ENCODE measurements at regions not wholly inside any gene's neighbourhood (a gene's known extent, or its start where the extent isn't known, plus 50 kb on each side); places are given as distances from the start of the nearest gene placed in this dataset.

DNA sequence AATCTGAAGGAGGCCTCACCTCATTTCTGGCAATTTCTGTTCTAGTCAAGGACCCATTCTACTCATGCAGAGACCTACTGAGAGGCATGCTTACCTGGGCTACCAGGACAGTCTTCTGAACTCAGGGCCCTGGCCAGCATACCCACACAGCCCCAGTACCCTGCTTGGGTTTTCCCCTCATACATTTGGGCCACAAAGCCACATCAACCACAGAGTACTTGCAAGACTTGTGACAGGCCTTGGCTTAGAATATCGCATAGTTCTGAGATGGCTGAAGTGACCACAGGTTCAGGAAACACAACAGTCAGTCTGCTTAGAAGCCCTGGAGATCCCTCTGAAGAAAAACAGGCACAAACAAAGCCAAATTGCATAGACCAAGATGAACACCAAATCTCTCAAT lies 758.8 kb upstream of the CDH9 start:
- Histone ChIP-seq H3K27ac (ENCODE audit: low read depth in 1 of 2, low read length in 2 of 2) (no peak overlapping the region), H3K4me1 (ENCODE audit: insufficient read depth, low read length) (no peaks in the 10 kb centered on the region), H3K36me3 (ENCODE audit: insufficient read depth, low read length) (no peaks in the 10 kb centered on the region), H3K9me3 (ENCODE audit: control insufficient read depth in 1 of 2, insufficient read depth in 1 of 2, low read length in 2 of 2) (peaks cover 0 to 9% of the 10 kb centered on the region in 2 experiments), H3K4me3 (ENCODE audit: low read length) (no peak overlapping the region), H3K27me3 (ENCODE audit: control insufficient read depth in 1 of 2, insufficient read depth in 2 of 2, low read length in 2 of 2) (no peaks in the 10 kb centered on the region)
- ChIA-PET CTCF (no interaction called here), POLR2A (no interaction called here)
- Mint-ChIP-seq H3K4me1 (ENCODE audit: low read depth) (no peaks in the 10 kb centered on the region), H3K36me3 (ENCODE audit: low read depth) (no peaks in the 10 kb centered on the region), H3K27me3 (no peaks in the 10 kb centered on the region), H3K27ac (no peak overlapping the region), H3K9me3 (peaks cover 6% of the 10 kb centered on the region), H3K4me3 (no peak overlapping the region)
- ATAC-seq (ENCODE audit: poor library complexity) (no peak), DNase-seq (no peak)
- intact Hi-C loops (cut with DNase I, micrococcal nuclease) = no loop called here
- TF ChIP-seq, protein P1, sequence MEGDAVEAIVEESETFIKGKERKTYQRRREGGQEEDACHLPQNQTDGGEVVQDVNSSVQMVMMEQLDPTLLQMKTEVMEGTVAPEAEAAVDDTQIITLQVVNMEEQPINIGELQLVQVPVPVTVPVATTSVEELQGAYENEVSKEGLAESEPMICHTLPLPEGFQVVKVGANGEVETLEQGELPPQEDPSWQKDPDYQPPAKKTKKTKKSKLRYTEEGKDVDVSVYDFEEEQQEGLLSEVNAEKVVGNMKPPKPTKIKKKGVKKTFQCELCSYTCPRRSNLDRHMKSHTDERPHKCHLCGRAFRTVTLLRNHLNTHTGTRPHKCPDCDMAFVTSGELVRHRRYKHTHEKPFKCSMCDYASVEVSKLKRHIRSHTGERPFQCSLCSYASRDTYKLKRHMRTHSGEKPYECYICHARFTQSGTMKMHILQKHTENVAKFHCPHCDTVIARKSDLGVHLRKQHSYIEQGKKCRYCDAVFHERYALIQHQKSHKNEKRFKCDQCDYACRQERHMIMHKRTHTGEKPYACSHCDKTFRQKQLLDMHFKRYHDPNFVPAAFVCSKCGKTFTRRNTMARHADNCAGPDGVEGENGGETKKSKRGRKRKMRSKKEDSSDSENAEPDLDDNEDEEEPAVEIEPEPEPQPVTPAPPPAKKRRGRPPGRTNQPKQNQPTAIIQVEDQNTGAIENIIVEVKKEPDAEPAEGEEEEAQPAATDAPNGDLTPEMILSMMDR (IDR thresholded peaks at IDR 0.05) = no peak

DNA sequence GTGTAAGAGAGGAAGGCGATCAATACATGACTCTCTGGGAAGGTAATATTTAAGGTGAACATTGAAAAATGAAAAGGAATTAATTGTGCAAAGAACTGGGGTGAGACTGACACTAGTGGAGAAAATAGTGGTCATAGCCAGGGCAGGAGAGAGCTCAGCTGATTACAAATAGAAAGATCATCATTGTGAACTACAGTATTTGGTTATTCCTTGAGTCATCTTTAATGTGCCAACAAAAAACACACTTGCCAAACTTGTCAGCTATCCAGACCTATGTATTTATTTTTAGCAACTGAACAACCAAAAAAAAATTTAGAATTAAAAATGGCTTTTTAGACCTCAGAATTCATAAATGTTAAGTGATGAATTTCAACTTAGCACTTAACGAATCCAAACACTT lies 749.8 kb upstream of the CDH9 start:
- TF ChIP-seq, protein P1 (IDR thresholded peaks at IDR 0.05) = no peak

DNA sequence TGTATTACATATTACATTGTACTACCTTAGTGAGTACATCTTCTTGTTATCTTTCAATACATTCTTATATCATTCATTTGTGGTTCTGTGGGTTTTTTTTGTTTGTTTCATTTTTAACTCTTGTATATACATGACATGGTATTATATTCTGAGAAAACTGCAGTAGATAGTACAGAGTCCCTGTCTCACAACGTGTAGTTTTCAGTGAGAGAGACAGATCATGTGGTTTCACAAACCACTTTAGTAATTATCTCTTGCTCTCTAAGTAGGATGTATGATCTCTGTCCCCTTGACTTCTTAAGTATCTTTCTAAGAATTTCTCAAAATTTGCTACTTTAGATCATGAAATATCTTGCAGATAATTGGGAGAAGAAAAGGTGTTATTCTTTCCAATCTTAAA lies 745.9 kb upstream of the CDH9 start:
- TF ChIP-seq, protein P1 (IDR thresholded peaks at IDR 0.05) = no peak
- ChIA-PET POLR2A (no interaction called here), CTCF (no interaction called here)
- H3K36me3 ChIP-seq (ENCODE audit: insufficient read depth, low read length) = no peaks in the 10 kb centered on the region
- H3K9me3 ChIP-seq (ENCODE audit: control insufficient read depth in 1 of 2, insufficient read depth in 1 of 2, low read length in 2 of 2) = no peaks in the 10 kb centered on the region
- Mint-ChIP-seq H3K4me1 (ENCODE audit: low read depth) (no peaks in the 10 kb centered on the region), H3K9me3 (peaks cover 10% of the 10 kb centered on the region), H3K27ac (no peak overlapping the region), H3K4me3 (no peak overlapping the region), H3K36me3 (ENCODE audit: low read depth) (no peaks in the 10 kb centered on the region), H3K27me3 (no peaks in the 10 kb centered on the region)
- ATAC-seq (ENCODE audit: poor library complexity) = no peak
- intact Hi-C loops (cut with DNase I, micrococcal nuclease) = no loop called here
- no peak overlapping the region for H3K4me3 ChIP-seq (ENCODE audit: low read length)
- H3K4me1 ChIP-seq (ENCODE audit: insufficient read depth, low read length) = no peaks in the 10 kb centered on the region
- no peaks in the 10 kb centered on the region for H3K27me3 ChIP-seq (ENCODE audit: control insufficient read depth in 1 of 2, insufficient read depth in 2 of 2, low read length in 2 of 2)
- DNase-seq = no peak
- no peak overlapping the region for H3K27ac ChIP-seq (ENCODE audit: low read depth in 1 of 2, low read length in 2 of 2)

More for the DNA sequence above, 749.8 kb upstream of the CDH9 start:
- no peak for DNase-seq
- POLR2A ChIA-PET = no interaction called here
- no peak for ATAC-seq (ENCODE audit: poor library complexity)
- no peaks in the 10 kb centered on the region for H3K36me3 ChIP-seq (ENCODE audit: insufficient read depth, low read length)
- Mint-ChIP-seq H3K36me3 (ENCODE audit: low read depth) (no peaks in the 10 kb centered on the region), H3K4me3 (no peak overlapping the region), H3K27me3 (no peaks in the 10 kb centered on the region), H3K4me1 (ENCODE audit: low read depth) (no peaks in the 10 kb centered on the region), H3K27ac (no peak overlapping the region), H3K9me3 (peaks cover 10% of the 10 kb centered on the region)
- no peaks in the 10 kb centered on the region for H3K9me3 ChIP-seq (ENCODE audit: control insufficient read depth in 1 of 2, insufficient read depth in 1 of 2, low read length in 2 of 2)
- H3K27ac ChIP-seq (ENCODE audit: low read depth in 1 of 2, low read length in 2 of 2) = no peak overlapping the region
- no peaks in the 10 kb centered on the region for H3K4me1 ChIP-seq (ENCODE audit: insufficient read depth, low read length)
- no peaks in the 10 kb centered on the region for H3K27me3 ChIP-seq (ENCODE audit: control insufficient read depth in 1 of 2, insufficient read depth in 2 of 2, low read length in 2 of 2)
- intact Hi-C loops (cut with DNase I, micrococcal nuclease) = no loop called here
- CTCF ChIA-PET = no interaction called here
- H3K4me3 ChIP-seq (ENCODE audit: low read length) = no peak overlapping the region

Data from CD4-positive, alpha-beta T cell (primary cell).